Left ventricle myocardium inferior (tissue), 1 donor: ENCODE measurements at regions not wholly inside any gene's neighbourhood (a gene's known extent, or its start where the extent isn't known, plus 50 kb on each side); places are given as distances from the start of the nearest gene placed in this dataset.

Experiments used
- DNase-seq: peaks from one replicate; pipeline ENCODE4 v3.0.0-alpha.2; 2020
- H3K27ac ChIP-seq: fragments of 200-600 bp; replicated peaks from 2 replicates; pipeline ENCODE4 v1.8.0; 2021
- H3K27me3 ChIP-seq: fragments of 200-600 bp; 2 replicates; pipeline ENCODE4 v1.8.0; 2021; ENCODE audit warnings: low read depth
- H3K36me3 ChIP-seq: fragments of 200-600 bp; 2 replicates; pipeline ENCODE4 v1.8.0; 2021
- H3K4me1 ChIP-seq: fragments of 200-600 bp; 2 replicates; pipeline ENCODE4 v1.8.0; 2021
- H3K4me3 ChIP-seq: fragments of 200-600 bp; 2 replicates; pipeline ENCODE4 v1.8.0; 2021; ENCODE audit warnings: mild to moderate bottlenecking, moderate library complexity
- H3K9me3 ChIP-seq: fragments of 200-600 bp; replicated peaks from 2 replicates; pipeline ENCODE4 v1.8.0; 2021
- intact Hi-C: fragments of 100-400 bp; cut with micrococcal nuclease; formaldehyde crosslinking; loops from one replicate; pipeline ENCODE4 v1.11.0; 2022
- TF ChIP-seq, protein P1 (sequence below): fragments of 200-600 bp; IDR thresholded peaks from 2 replicates; pipeline ENCODE4 v1.8.0; 2021; ENCODE audit warnings: antibody characterized with exemption, mild to moderate bottlenecking, borderline replicate concordance
- donor health status: DM: no; HTN: yes; CAD: no; lungs with severe emphysema.

DNA sequence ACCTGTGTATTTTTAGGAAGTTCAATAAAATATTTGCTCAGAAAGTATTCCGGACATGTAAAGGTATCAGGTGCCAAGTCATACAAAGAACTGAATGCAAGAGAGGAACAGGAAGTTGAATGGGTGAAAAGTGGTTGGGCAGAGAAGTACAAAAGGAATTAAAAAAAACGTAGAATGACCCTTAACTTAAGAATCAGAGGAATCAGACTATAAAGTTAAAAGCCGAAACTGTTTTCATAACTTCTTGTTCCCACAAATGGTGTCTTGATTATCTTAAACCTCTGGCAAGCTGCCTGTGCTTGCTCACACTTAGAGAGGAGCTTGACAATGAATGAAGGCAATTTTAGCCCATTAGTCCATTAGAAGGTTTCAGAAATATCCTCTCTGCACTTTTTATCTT, 81.6 kb upstream of the HHIP start:
- Histone ChIP-seq H3K27ac (no peak overlapping the region), H3K36me3 (no peaks in the 10 kb centered on the region), H3K4me3 (no peak overlapping the region), H3K4me1 (no peaks in the 10 kb centered on the region), H3K27me3 (no peaks in the 10 kb centered on the region), H3K9me3 (no peaks in the 10 kb centered on the region)
- intact Hi-C loops: no loop called here
- no peak for DNase-seq
- TF ChIP-seq, protein P1, sequence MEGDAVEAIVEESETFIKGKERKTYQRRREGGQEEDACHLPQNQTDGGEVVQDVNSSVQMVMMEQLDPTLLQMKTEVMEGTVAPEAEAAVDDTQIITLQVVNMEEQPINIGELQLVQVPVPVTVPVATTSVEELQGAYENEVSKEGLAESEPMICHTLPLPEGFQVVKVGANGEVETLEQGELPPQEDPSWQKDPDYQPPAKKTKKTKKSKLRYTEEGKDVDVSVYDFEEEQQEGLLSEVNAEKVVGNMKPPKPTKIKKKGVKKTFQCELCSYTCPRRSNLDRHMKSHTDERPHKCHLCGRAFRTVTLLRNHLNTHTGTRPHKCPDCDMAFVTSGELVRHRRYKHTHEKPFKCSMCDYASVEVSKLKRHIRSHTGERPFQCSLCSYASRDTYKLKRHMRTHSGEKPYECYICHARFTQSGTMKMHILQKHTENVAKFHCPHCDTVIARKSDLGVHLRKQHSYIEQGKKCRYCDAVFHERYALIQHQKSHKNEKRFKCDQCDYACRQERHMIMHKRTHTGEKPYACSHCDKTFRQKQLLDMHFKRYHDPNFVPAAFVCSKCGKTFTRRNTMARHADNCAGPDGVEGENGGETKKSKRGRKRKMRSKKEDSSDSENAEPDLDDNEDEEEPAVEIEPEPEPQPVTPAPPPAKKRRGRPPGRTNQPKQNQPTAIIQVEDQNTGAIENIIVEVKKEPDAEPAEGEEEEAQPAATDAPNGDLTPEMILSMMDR: no peak

DNA sequence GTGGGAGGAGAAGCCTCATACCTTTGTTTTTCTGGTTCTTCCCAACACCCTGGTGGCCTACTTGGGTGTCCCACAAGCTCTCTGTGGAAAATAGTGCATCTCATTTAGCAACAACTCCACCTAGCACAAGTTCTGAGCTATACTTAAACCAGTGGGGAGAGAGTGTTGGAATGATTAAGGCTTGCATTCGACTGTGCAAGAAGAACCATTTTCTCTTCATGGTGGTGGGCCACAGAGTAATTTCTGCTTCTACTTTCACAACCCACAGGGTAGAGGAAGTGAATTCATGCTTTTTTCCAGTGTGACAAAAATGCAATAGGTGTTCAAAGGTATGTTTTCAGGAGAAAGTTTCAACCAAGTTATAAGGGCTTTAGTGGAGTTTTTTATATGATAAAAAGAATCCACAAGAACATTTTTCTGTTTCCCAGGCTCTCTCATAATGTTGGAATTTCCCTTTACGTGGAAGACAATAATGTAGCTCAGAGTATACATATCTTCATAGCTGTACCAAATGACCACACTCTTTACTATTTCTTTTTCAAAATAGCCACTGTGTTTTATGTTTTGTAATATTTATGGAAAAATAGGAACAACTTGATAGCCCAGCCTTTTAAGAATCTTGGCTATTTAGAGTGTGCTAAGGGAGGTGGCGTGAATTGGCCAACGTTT, 80.3 kb upstream of the HHIP start:
- Histone ChIP-seq H3K27ac (no peak overlapping the region), H3K9me3 (no peaks in the 10 kb centered on the region), H3K4me3 (no peak overlapping the region), H3K4me1 (no peaks in the 10 kb centered on the region), H3K36me3 (no peaks in the 10 kb centered on the region), H3K27me3 (no peaks in the 10 kb centered on the region)
- no peak for DNase-seq
- intact Hi-C loops: no loop called here
- TF ChIP-seq, protein P1: no peak

DNA sequence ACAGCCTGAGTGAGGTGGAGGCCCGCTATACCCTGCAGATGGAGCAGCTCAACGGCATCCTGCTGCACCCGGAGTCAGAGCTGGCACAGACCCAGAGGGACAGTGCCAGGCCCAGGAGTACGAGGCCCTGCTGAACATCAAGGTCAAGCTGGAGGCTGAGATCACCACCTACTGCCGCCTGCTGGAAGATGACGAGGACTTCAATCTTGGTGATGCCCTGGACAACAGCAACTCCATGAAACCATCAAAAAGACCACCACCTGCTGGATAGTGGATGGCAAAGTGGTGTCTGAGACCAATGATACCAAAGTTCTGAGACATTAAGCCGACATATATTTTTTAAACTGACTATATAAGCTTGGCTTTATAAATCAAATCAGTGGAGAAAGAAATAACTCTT, 73.3 kb upstream of the HHIP start:
- Histone ChIP-seq H3K27me3 (no peaks in the 10 kb centered on the region), H3K4me3 (no peak overlapping the region), H3K9me3 (no peaks in the 10 kb centered on the region), H3K36me3 (no peaks in the 10 kb centered on the region), H3K27ac (no peak overlapping the region), H3K4me1 (no peaks in the 10 kb centered on the region)
- DNase-seq: no peak
- TF ChIP-seq, protein P1: no peak
- intact Hi-C loops: no loop called here

DNA sequence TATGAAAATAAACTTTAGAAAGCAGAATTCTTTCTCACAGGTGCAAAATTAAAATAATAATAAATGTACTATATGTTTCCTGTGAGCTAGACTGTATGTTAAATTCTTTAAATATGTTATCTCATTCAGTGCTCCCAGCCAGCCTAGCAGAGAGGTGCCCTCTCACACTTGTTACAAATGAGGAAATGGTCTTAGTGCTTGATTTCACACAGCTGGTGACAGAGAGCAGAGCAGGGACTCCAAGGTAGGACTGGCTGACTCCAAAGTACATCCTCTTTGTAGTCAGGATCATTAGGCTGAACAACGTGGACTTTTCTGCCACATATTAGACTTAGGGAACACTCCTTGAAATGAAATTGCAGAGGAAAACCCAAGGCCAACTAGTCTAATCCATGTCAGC, 72.0 kb upstream of the HHIP start:
- TF ChIP-seq, protein P1: no peak
- no peak for DNase-seq
- no peaks in the 10 kb centered on the region for H3K27me3 ChIP-seq
- no peaks in the 10 kb centered on the region for H3K9me3 ChIP-seq
- intact Hi-C loops: no loop called here
- no peaks in the 10 kb centered on the region for H3K36me3 ChIP-seq
- no peaks in the 10 kb centered on the region for H3K4me1 ChIP-seq
- no peak overlapping the region for H3K27ac ChIP-seq
- H3K4me3 ChIP-seq: no peak overlapping the region

DNA sequence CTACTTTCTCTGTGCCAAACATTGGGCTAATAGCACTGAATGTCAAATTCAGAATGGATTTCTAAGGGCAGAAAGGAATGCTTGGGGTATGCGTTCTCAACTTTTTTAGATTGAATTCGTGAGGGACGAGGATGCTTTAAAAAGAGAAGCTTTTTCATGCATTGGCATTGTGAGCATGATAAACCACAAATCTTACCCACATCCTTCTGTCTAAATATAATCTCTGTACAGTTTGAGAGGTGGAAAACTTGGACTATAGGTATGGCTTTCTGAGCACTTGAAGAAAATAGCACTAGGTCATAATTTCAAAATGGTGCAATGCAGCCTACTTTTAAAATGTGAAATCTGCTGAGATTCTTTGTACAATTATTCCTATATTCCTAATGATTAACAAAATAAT, 71.4 kb upstream of the HHIP start:
- no peaks in the 10 kb centered on the region for H3K4me1 ChIP-seq
- no peak for DNase-seq
- no peak overlapping the region for H3K4me3 ChIP-seq
- intact Hi-C loops: no loop called here
- H3K9me3 ChIP-seq: no peaks in the 10 kb centered on the region
- no peaks in the 10 kb centered on the region for H3K27me3 ChIP-seq
- TF ChIP-seq, protein P1: no peak
- no peak overlapping the region for H3K27ac ChIP-seq
- no peaks in the 10 kb centered on the region for H3K36me3 ChIP-seq
